ENCODE measurements at regions not wholly inside any gene's neighbourhood (a gene's known extent, or its start where the extent isn't known, plus 50 kb on each side); places are given as distances from the start of the nearest gene placed in this dataset.

- Mint-ChIP-seq H3K9me3 (peaks cover 15% of the 10 kb centered on the region), H3K4me3 (no peak overlapping the region), H3K27ac (no peak overlapping the region), H3K36me3 (no peaks in the 10 kb centered on the region), H3K27me3 (no peaks in the 10 kb centered on the region), H3K4me1 (no peaks in the 10 kb centered on the region)
Measured at GRCh38 chr11:29712616-29713015, 304.2 kb downstream of the KCNA4 start.

GRCh38 chr11:29707924-29708323 is 308.9 kb downstream of the KCNA4 start:
- Mint-ChIP-seq H3K9me3 (peaks cover 10% of the 10 kb centered on the region), H3K27me3 (no peaks in the 10 kb centered on the region), H3K4me3 (no peak overlapping the region), H3K4me1 (no peaks in the 10 kb centered on the region), H3K27ac (no peak overlapping the region), H3K36me3 (no peaks in the 10 kb centered on the region)

GRCh38 chr11:29685361-29685760 is 331.5 kb downstream of the KCNA4 start:
- H3K27me3 Mint-ChIP-seq: no peaks in the 10 kb centered on the region
- H3K36me3 Mint-ChIP-seq: no peaks in the 10 kb centered on the region
- no peaks in the 10 kb centered on the region for H3K4me1 Mint-ChIP-seq
- no peak overlapping the region for H3K4me3 Mint-ChIP-seq
- no peak overlapping the region for H3K27ac Mint-ChIP-seq
- H3K9me3 Mint-ChIP-seq: no peaks in the 10 kb centered on the region

GRCh38 chr11:29682856-29683255 is 334.0 kb downstream of the KCNA4 start:
- Mint-ChIP-seq H3K4me3 (no peak overlapping the region), H3K27ac (no peak overlapping the region), H3K4me1 (no peaks in the 10 kb centered on the region), H3K9me3 (peaks cover 4% of the 10 kb centered on the region), H3K36me3 (no peaks in the 10 kb centered on the region), H3K27me3 (no peaks in the 10 kb centered on the region)

GRCh38 chr11:29679996-29680395 is 336.8 kb downstream of the KCNA4 start:
- no peak overlapping the region for H3K4me3 Mint-ChIP-seq
- no peaks in the 10 kb centered on the region for H3K27me3 Mint-ChIP-seq
- H3K4me1 Mint-ChIP-seq: no peaks in the 10 kb centered on the region
- H3K36me3 Mint-ChIP-seq: no peaks in the 10 kb centered on the region
- H3K9me3 Mint-ChIP-seq: peaks cover 4% of the 10 kb centered on the region
- no peak overlapping the region for H3K27ac Mint-ChIP-seq

GRCh38 chr11:29676993-29677392 is 339.8 kb downstream of the KCNA4 start:
- no peaks in the 10 kb centered on the region for H3K36me3 Mint-ChIP-seq
- no peaks in the 10 kb centered on the region for H3K4me1 Mint-ChIP-seq
- no peak overlapping the region for H3K4me3 Mint-ChIP-seq
- peaks cover 11% of the 10 kb centered on the region for H3K9me3 Mint-ChIP-seq
- H3K27ac Mint-ChIP-seq: no peak overlapping the region
- no peaks in the 10 kb centered on the region for H3K27me3 Mint-ChIP-seq

- no peak overlapping the region for H3K27ac Mint-ChIP-seq
Measured at GRCh38 chr11:29669310-29669709, 347.5 kb downstream of the KCNA4 start.

GRCh38 chr11:29657709-29658108 is 359.1 kb downstream of the KCNA4 start:
- Mint-ChIP-seq H3K27me3 (no peaks in the 10 kb centered on the region), H3K36me3 (no peaks in the 10 kb centered on the region), H3K4me3 (no peak overlapping the region), H3K4me1 (no peaks in the 10 kb centered on the region), H3K9me3 (peaks cover 7% of the 10 kb centered on the region), H3K27ac (no peak overlapping the region)

More at GRCh38 chr11:29669310-29669709, 347.5 kb downstream of the KCNA4 start:
- no peaks in the 10 kb centered on the region for H3K27me3 Mint-ChIP-seq
- peaks cover 11% of the 10 kb centered on the region for H3K9me3 Mint-ChIP-seq
- H3K4me3 Mint-ChIP-seq: no peak overlapping the region
- H3K4me1 Mint-ChIP-seq: no peaks in the 10 kb centered on the region
- no peaks in the 10 kb centered on the region for H3K36me3 Mint-ChIP-seq

GRCh38 chr11:29656597-29656996 is 360.2 kb downstream of the KCNA4 start:
- H3K9me3 Mint-ChIP-seq: peaks cover 9% of the 10 kb centered on the region
- H3K27me3 Mint-ChIP-seq: no peaks in the 10 kb centered on the region
- no peak overlapping the region for H3K4me3 Mint-ChIP-seq
- H3K4me1 Mint-ChIP-seq: no peaks in the 10 kb centered on the region
- H3K36me3 Mint-ChIP-seq: no peaks in the 10 kb centered on the region
- H3K27ac Mint-ChIP-seq: no peak overlapping the region

GRCh38 chr11:29645373-29645772 is 371.5 kb downstream of the KCNA4 start:
- Mint-ChIP-seq H3K27ac (no peak overlapping the region), H3K4me1 (no peaks in the 10 kb centered on the region), H3K36me3 (no peaks in the 10 kb centered on the region), H3K4me3 (no peak overlapping the region), H3K27me3 (no peaks in the 10 kb centered on the region), H3K9me3 (no peaks in the 10 kb centered on the region)

GRCh38 chr11:29641201-29641600 is 375.6 kb downstream of the KCNA4 start:
- H3K4me1 Mint-ChIP-seq: no peaks in the 10 kb centered on the region
- H3K27me3 Mint-ChIP-seq: no peaks in the 10 kb centered on the region
- no peaks in the 10 kb centered on the region for H3K9me3 Mint-ChIP-seq
- H3K4me3 Mint-ChIP-seq: no peak overlapping the region
- H3K36me3 Mint-ChIP-seq: no peaks in the 10 kb centered on the region
- H3K27ac Mint-ChIP-seq: no peak overlapping the region

GRCh38 chr11:29634744-29635143 is 382.1 kb downstream of the KCNA4 start:
- Mint-ChIP-seq H3K27me3 (no peaks in the 10 kb centered on the region), H3K4me3 (no peak overlapping the region), H3K27ac (no peak overlapping the region), H3K9me3 (peaks cover 4% of the 10 kb centered on the region), H3K36me3 (no peaks in the 10 kb centered on the region), H3K4me1 (no peaks in the 10 kb centered on the region)

- no peaks in the 10 kb centered on the region for H3K27me3 Mint-ChIP-seq
- H3K9me3 Mint-ChIP-seq: peaks cover 4% of the 10 kb centered on the region
- no peaks in the 10 kb centered on the region for H3K4me1 Mint-ChIP-seq
- no peaks in the 10 kb centered on the region for H3K36me3 Mint-ChIP-seq
- no peak overlapping the region for H3K4me3 Mint-ChIP-seq
- H3K27ac Mint-ChIP-seq: no peak overlapping the region
Measured at GRCh38 chr11:29634244-29634643, 382.6 kb downstream of the KCNA4 start.

GRCh38 chr11:29629286-29629685 is 387.5 kb downstream of the KCNA4 start:
- no peaks in the 10 kb centered on the region for H3K36me3 Mint-ChIP-seq
- H3K4me1 Mint-ChIP-seq: no peaks in the 10 kb centered on the region
- no peaks in the 10 kb centered on the region for H3K27me3 Mint-ChIP-seq
- H3K4me3 Mint-ChIP-seq: no peak overlapping the region
- no peak overlapping the region for H3K27ac Mint-ChIP-seq
- H3K9me3 Mint-ChIP-seq: peaks cover 8% of the 10 kb centered on the region

- no peak overlapping the region for H3K27ac Mint-ChIP-seq
- no peaks in the 10 kb centered on the region for H3K27me3 Mint-ChIP-seq
- no peaks in the 10 kb centered on the region for H3K36me3 Mint-ChIP-seq
- no peaks in the 10 kb centered on the region for H3K4me1 Mint-ChIP-seq
- peaks cover 8% of the 10 kb centered on the region for H3K9me3 Mint-ChIP-seq
- H3K4me3 Mint-ChIP-seq: no peak overlapping the region
Measured at GRCh38 chr11:29628609-29629008, 388.2 kb downstream of the KCNA4 start.

GRCh38 chr11:29627541-29627940 is 389.3 kb downstream of the KCNA4 start:
- Mint-ChIP-seq H3K36me3 (no peaks in the 10 kb centered on the region), H3K27me3 (no peaks in the 10 kb centered on the region), H3K9me3 (peaks cover 8% of the 10 kb centered on the region), H3K27ac (no peak overlapping the region), H3K4me1 (no peaks in the 10 kb centered on the region), H3K4me3 (no peak overlapping the region)

- Mint-ChIP-seq H3K4me3 (no peak overlapping the region), H3K36me3 (no peaks in the 10 kb centered on the region), H3K27me3 (no peaks in the 10 kb centered on the region), H3K27ac (no peak overlapping the region), H3K9me3 (peaks cover 4% of the 10 kb centered on the region), H3K4me1 (no peaks in the 10 kb centered on the region)
Measured at GRCh38 chr11:29623144-29623722, 393.6 kb downstream of the KCNA4 start.

All from activated naive CD4-positive, alpha-beta T cell treated with anti-CD3 and anti-CD28 coated beads, Interleukin-2, amount 50 U/mL, for 24 hours (primary cell).